G401.6 (cell line): ENCODE measurements at regions not wholly inside any gene's neighbourhood (a gene's known extent, or its start where the extent isn't known, plus 50 kb on each side); places are given as distances from the start of the nearest gene placed in this dataset.
"Not testable (repeated sequence)": the region's sequence is repeated elsewhere in the genome, so short reads cannot be mapped to it uniquely, and the experiment has no call there.

Source experiments
- FAIRE-seq: peaks from 2 replicates; lab custom pipeline; 2012; peaks lifted over from hg19 to GRCh38; lab: Jason Lieb, UNC

GRCh38 chr15:35695003-35695402 is 149.0 kb upstream of the DPH6 start:
- FAIRE-seq, result no peak

GRCh38 chr15:35696767-35697231 is 150.8 kb upstream of the DPH6 start:
- no peak for FAIRE-seq

- no peak for FAIRE-seq
Observed at GRCh38 chr15:35697549-35698299, 151.8 kb upstream of the DPH6 start.

- no peak for FAIRE-seq
Observed at GRCh38 chr15:35698331-35698730, 152.4 kb upstream of the DPH6 start.

- FAIRE-seq, result no peak
Observed at GRCh38 chr15:35698966-35699575, 153.1 kb upstream of the DPH6 start.

GRCh38 chr15:35700091-35700593 is 154.2 kb upstream of the DPH6 start:
- FAIRE-seq, result not testable (repeated sequence)

GRCh38 chr15:35701402-35702046 is 155.6 kb upstream of the DPH6 start:
- FAIRE-seq, result no peak

- no peak for FAIRE-seq
Observed at GRCh38 chr15:35702946-35703495, 157.1 kb upstream of the DPH6 start.

- no peak for FAIRE-seq
Observed at GRCh38 chr15:35705030-35705883, 159.3 kb upstream of the DPH6 start.

- FAIRE-seq, result no peak
Observed at GRCh38 chr15:35705884-35706585, 160.1 kb upstream of the DPH6 start.

- no peak for FAIRE-seq
Observed at GRCh38 chr15:35712956-35713355, 167.0 kb upstream of the DPH6 start.

GRCh38 chr15:35713733-35714132 is 167.8 kb upstream of the DPH6 start:
- no peak for FAIRE-seq

- no peak for FAIRE-seq
Observed at GRCh38 chr15:35717721-35718120, 171.8 kb upstream of the DPH6 start.

GRCh38 chr15:35720019-35720418 is 174.1 kb upstream of the DPH6 start:
- FAIRE-seq, result no peak

GRCh38 chr15:35720984-35721383 is 175.0 kb upstream of the DPH6 start:
- no peak for FAIRE-seq

GRCh38 chr15:35721751-35722150 is 175.8 kb upstream of the DPH6 start:
- FAIRE-seq, result no peak

- no peak for FAIRE-seq
Observed at GRCh38 chr15:35722501-35722900, 176.5 kb upstream of the DPH6 start.

GRCh38 chr15:35723120-35723847 is 177.3 kb upstream of the DPH6 start:
- no peak for FAIRE-seq

GRCh38 chr15:35723852-35724251 is 177.9 kb upstream of the DPH6 start:
- no peak for FAIRE-seq

GRCh38 chr15:35724626-35725025 is 178.7 kb upstream of the DPH6 start:
- no peak for FAIRE-seq

GRCh38 chr15:35725353-35725752 is 179.4 kb upstream of the DPH6 start:
- FAIRE-seq, result no peak
